A673 (cell line): ENCODE measurements at regions not wholly inside any gene's neighbourhood (a gene's known extent, or its start where the extent isn't known, plus 50 kb on each side); places are given as distances from the start of the nearest gene placed in this dataset.

ENCODE experiments used
- BruUV-seq: library from RNA; stranded (reverse); fragments of 400-500 nt; replicated peaks from 2 replicates; lab custom pipeline; 2021; lab: Mats Ljungman, UMichigan
- CTCF ChIA-PET: fragments of 300-600 bp; sonication (Branson Sonifier 250); formaldehyde crosslinking; loops from one replicate; lab custom pipeline; 2022; ENCODE audit warnings: antibody characterized with exemption; lab: Charles Lee
- POLR2A ChIA-PET: fragments of 300-600 bp; sonication (Branson Sonifier 250); formaldehyde crosslinking; loops from one replicate; lab custom pipeline; 2022; ENCODE audit warnings: antibody characterized with exemption; ENCODE audit not compliant: low non-redundant PET; lab: Charles Lee
- DNase-seq: peaks from one replicate; pipeline ENCODE4 v3.0.0-alpha.2; 2015; ENCODE audit warnings: low spot score
- H3K27ac ChIP-seq: fragments of 200-600 bp; sonication (generic); 2 replicates; pipeline ENCODE4 v1.5.1; 2016; ENCODE audit warnings: mixed run types, low read depth, mild to moderate bottlenecking, mixed read lengths, antibody characterized with exemption, low read length; ENCODE audit not compliant: poor library complexity, severe bottlenecking
- H3K27me3 ChIP-seq: fragments of 200-600 bp; sonication (generic); replicated peaks from 2 replicates; pipeline ENCODE4 v1.6.1; 2017; ENCODE audit warnings: mixed run types, low read depth, mild to moderate bottlenecking, mixed read lengths, antibody characterized with exemption, low read length; ENCODE audit not compliant: insufficient read depth, poor library complexity
- H3K36me3 ChIP-seq: fragments of 200-600 bp; sonication (generic); 2 replicates; pipeline ENCODE4 v1.6.1; 2016; ENCODE audit warnings: mixed run types, mild to moderate bottlenecking, mixed read lengths, antibody characterized with exemption, low read length; ENCODE audit not compliant: insufficient read depth, poor library complexity, severe bottlenecking
- H3K4me1 ChIP-seq: fragments of 200-600 bp; sonication (generic); 2 replicates; pipeline ENCODE4 v1.6.1; 2017; ENCODE audit warnings: mixed run types, mild to moderate bottlenecking, mixed read lengths, antibody characterized with exemption, low read length; ENCODE audit not compliant: insufficient read depth, poor library complexity, severe bottlenecking
- H3K4me3 ChIP-seq: fragments of 200-600 bp; sonication (generic); 2 replicates; pipeline ENCODE4 v1.5.1; 2016; ENCODE audit warnings: low read depth, mixed run types, mild to moderate bottlenecking, mixed read lengths, low read length; ENCODE audit not compliant: poor library complexity, severe bottlenecking
- H3K9me3 ChIP-seq: fragments of 200-600 bp; sonication (generic); 2 replicates; pipeline ENCODE4 v1.6.1; 2016; ENCODE audit warnings: mixed run types, low read depth, mild to moderate bottlenecking, mixed read lengths, antibody characterized with exemption, low read length; ENCODE audit not compliant: poor library complexity, severe bottlenecking
- EZH2 ChIP-seq: fragments of 200-600 bp; sonication (generic); IDR thresholded peaks from 2 replicates; pipeline ENCODE4 v1.6.1; 2017; ENCODE audit warnings: borderline replicate concordance, low read depth, mild to moderate bottlenecking, mixed read lengths, antibody characterized with exemption, low read length; ENCODE audit not compliant: poor library complexity, severe bottlenecking
- intact Hi-C: fragments of 100-400 bp; cut with micrococcal nuclease; formaldehyde crosslinking; loops from one replicate; pipeline ENCODE4 v1.10.0; 2022; ENCODE audit not compliant: unreplicated experiment
- TF ChIP-seq, protein P1 (sequence below): fragments of 300-800, 200-600 bp; sonication (generic); conservative IDR thresholded peaks from 2 replicates; pipeline ENCODE4 v1.5.1; 2017; ENCODE audit warnings: low read depth, mild to moderate bottlenecking, antibody characterized with exemption, low read length, moderate library complexity, mixed read lengths

- TF ChIP-seq EZH2, result no peak
- TF ChIP-seq, protein P1, sequence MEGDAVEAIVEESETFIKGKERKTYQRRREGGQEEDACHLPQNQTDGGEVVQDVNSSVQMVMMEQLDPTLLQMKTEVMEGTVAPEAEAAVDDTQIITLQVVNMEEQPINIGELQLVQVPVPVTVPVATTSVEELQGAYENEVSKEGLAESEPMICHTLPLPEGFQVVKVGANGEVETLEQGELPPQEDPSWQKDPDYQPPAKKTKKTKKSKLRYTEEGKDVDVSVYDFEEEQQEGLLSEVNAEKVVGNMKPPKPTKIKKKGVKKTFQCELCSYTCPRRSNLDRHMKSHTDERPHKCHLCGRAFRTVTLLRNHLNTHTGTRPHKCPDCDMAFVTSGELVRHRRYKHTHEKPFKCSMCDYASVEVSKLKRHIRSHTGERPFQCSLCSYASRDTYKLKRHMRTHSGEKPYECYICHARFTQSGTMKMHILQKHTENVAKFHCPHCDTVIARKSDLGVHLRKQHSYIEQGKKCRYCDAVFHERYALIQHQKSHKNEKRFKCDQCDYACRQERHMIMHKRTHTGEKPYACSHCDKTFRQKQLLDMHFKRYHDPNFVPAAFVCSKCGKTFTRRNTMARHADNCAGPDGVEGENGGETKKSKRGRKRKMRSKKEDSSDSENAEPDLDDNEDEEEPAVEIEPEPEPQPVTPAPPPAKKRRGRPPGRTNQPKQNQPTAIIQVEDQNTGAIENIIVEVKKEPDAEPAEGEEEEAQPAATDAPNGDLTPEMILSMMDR, result no peak
These were observed 96.4 kb upstream of the RPL38 start for GRCh38 chr17:74107107-74107506.

DNA sequence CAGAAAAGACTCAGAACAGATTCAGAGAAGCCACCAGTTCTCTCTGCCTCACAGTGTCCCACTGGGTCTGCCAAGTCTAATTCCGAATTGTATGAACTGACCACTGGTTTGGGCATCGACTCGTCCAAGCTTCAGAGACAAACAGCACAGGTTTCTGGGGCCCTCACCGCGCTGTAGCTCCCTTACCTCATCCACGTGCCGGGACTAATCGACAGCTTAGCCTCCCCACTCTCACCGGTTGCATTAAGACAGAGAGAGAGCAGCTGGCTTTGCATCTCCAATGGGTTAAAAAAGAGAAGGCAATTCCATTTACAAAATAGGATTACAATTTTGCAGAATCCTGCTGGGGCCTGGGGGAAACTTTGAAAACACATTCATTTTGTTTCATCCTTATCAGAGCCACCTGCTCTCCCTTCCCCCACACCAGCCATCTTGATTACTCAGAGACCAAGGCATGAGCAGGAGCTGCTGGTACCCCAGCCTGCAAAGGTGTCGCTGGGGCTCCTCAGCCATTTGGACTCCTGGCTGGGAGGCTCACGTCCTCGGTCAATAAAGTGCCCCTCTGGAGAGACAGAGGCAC, 95.3 kb upstream of the RPL38 start:
- Histone ChIP-seq H3K27me3 (no peaks in the 10 kb centered on the region), H3K4me1 (no peaks in the 10 kb centered on the region), H3K4me3 (no peak overlapping the region), H3K9me3 (no peaks in the 10 kb centered on the region), H3K36me3 (no peaks in the 10 kb centered on the region), H3K27ac (no peak overlapping the region)
- intact Hi-C loops, result no loop called here
- no peak for DNase-seq
- ChIA-PET POLR2A (no interaction called here), CTCF (no interaction called here)
- TF ChIP-seq, protein P1, result no peak
- TF ChIP-seq EZH2, result no peak
- no TSS peak for BruUV-seq

More at GRCh38 chr17:74107107-74107506, 96.4 kb upstream of the RPL38 start:
- ChIA-PET CTCF (no interaction called here), POLR2A (interaction anchor here (0.6 kb wide), 1 partner anchor 396 kb away, joined by 5 read pairs; no protein-coding TSS in a partner anchor)
- Histone ChIP-seq H3K9me3 (no peaks in the 10 kb centered on the region), H3K27ac (no peak overlapping the region), H3K4me3 (no peak overlapping the region), H3K36me3 (no peaks in the 10 kb centered on the region), H3K27me3 (peaks cover 6% of the 10 kb centered on the region), H3K4me1 (no peaks in the 10 kb centered on the region)
- BruUV-seq, result no TSS peak
- no peak for DNase-seq
- intact Hi-C loops, result no loop called here

- Histone ChIP-seq H3K4me3 (no peak overlapping the region), H3K27ac (no peak overlapping the region), H3K9me3 (no peaks in the 10 kb centered on the region), H3K4me1 (no peaks in the 10 kb centered on the region), H3K36me3 (no peaks in the 10 kb centered on the region), H3K27me3 (peaks cover 10% of the 10 kb centered on the region)
- POLR2A ChIA-PET, result no interaction called here
- no peak for DNase-seq
- CTCF ChIA-PET, result no interaction called here
- BruUV-seq, result no TSS peak
- TF ChIP-seq EZH2, result no peak
- TF ChIP-seq, protein P1, result no peak
- intact Hi-C loops, result no loop called here
These were observed 93.0 kb upstream of the RPL38 start for GRCh38 chr17:74110467-74110866.
